K562 (cell line): ENCODE measurements at regions not wholly inside any gene's neighbourhood (a gene's known extent, or its start where the extent isn't known, plus 50 kb on each side); places are given as distances from the start of the nearest gene placed in this dataset.

Source experiments
- ATF1 ChIP-seq, 2 experiments: fragments of 450-650 bp in 1 of 2; IDR thresholded peaks; 2 replicates each; pipeline ENCODE4 v1.6.1; 2016; ENCODE audit warnings: missing compliant biosample characterization in 1 of 2, missing genetic modification characterization in 1 of 2
- CBFB ChIP-seq: sonication (generic); formaldehyde crosslinking; IDR thresholded peaks from 2 replicates; pipeline ENCODE4 v1.4.0; 2020; ENCODE audit warnings: mild to moderate bottlenecking, missing genetic modification reagents
- GABPB1 ChIP-seq: sonication (generic); formaldehyde crosslinking; IDR thresholded peaks from 2 replicates; pipeline ENCODE4 v1.8.0; 2022; ENCODE audit warnings: mild to moderate bottlenecking, missing genetic modification reagents
- HDAC3 ChIP-seq: fragments of 450-650 bp; IDR thresholded peaks from 2 replicates; pipeline ENCODE4 v1.6.1; 2018; ENCODE audit warnings: borderline replicate concordance, mild to moderate bottlenecking, moderate library complexity; ENCODE audit not compliant: partially characterized antibody
- HMGN3 ChIP-seq: IDR thresholded peaks from 2 replicates; pipeline ENCODE4 v1.6.1; 2011; ENCODE audit warnings: borderline replicate concordance, low read depth, mild to moderate bottlenecking, mixed read lengths, low read length; ENCODE audit not compliant: insufficient read length; ENCODE audit errors: extremely low read depth
- MECOM ChIP-seq: fragments of 250-450 bp; sonication (Bioruptor Pico); IDR thresholded peaks from 2 replicates; pipeline ENCODE4 v1.8.0; 2022; ENCODE audit warnings: inconsistent platforms
- MYNN ChIP-seq, 2 experiments: sonication (generic); formaldehyde crosslinking in 1 of 2; IDR thresholded peaks; 2 replicates each; pipeline versions ENCODE4 v1.5.0 to v1.6.1; 2016 to 2020; ENCODE audit warnings: antibody characterized with exemption in 1 of 2, missing genetic modification reagents in 1 of 2
- NCOA6 ChIP-seq: fragments of 450-650 bp; IDR thresholded peaks from 2 replicates; pipeline ENCODE4 v1.6.1; 2017; ENCODE audit warnings: mild to moderate bottlenecking
- RAD51 ChIP-seq: fragments of 450-650 bp; IDR thresholded peaks from 2 replicates; pipeline ENCODE4 v1.7.1; 2016; ENCODE audit warnings: low read depth, mild to moderate bottlenecking, borderline replicate concordance
- RBM34 ChIP-seq: fragments of 200-400 bp; formaldehyde crosslinking; IDR thresholded peaks from 2 replicates; pipeline ENCODE4 v1.6.1; 2018; ENCODE audit warnings: low read length, borderline replicate concordance; ENCODE audit not compliant: insufficient read depth
- ZC3H4 ChIP-seq: sonication (generic); formaldehyde crosslinking; IDR thresholded peaks from 2 replicates; pipeline ENCODE4 v1.9.0; 2021; ENCODE audit warnings: missing genetic modification reagents, borderline replicate concordance
- ZKSCAN1 ChIP-seq: fragments of 150-350 bp; IDR thresholded peaks from 2 replicates; pipeline ENCODE4 v1.6.1; 2016; ENCODE audit warnings: low read depth, low read length
- ZKSCAN8 ChIP-seq: fragments of 200-800 bp; sonication (Bioruptor generic); IDR thresholded peaks from 2 replicates; pipeline ENCODE4 v1.6.1; 2016; ENCODE audit warnings: missing genetic modification characterization, missing compliant biosample characterization
- ZNF197 ChIP-seq: fragments of 200-800 bp; sonication (Bioruptor generic); IDR thresholded peaks from 2 replicates; pipeline ENCODE4 v1.6.1; 2016; ENCODE audit warnings: low read depth, missing genetic modification characterization, missing compliant biosample characterization
- TF ChIP-seq, protein P1 (sequence below): fragments of 250-450 bp; sonication (Bioruptor Pico); IDR thresholded peaks from 2 replicates; pipeline ENCODE4 v1.4.0; 2020; ENCODE audit warnings: mild to moderate bottlenecking
- TF ChIP-seq, protein P2 (sequence below): fragments of 200-800 bp; sonication (Bioruptor generic); IDR thresholded peaks from 2 replicates; pipeline ENCODE4 v1.6.1; 2017; ENCODE audit warnings: missing genetic modification characterization, missing compliant biosample characterization
- TF ChIP-seq, protein P3 (sequence below): sonication (generic); formaldehyde crosslinking; IDR thresholded peaks from 2 replicates; pipeline ENCODE4 v1.8.0; 2022; ENCODE audit warnings: mild to moderate bottlenecking, missing genetic modification reagents
- TF ChIP-seq, protein P4 (sequence below): fragments of 450-650 bp; conservative IDR thresholded peaks from 2 replicates; pipeline ENCODE4 v1.6.1; 2016; ENCODE audit warnings: missing genetic modification characterization, low read depth, mild to moderate bottlenecking, control low read depth, missing compliant biosample characterization
- TF ChIP-seq, protein P5 (sequence below): fragments of 250-450 bp; sonication (Bioruptor Pico); IDR thresholded peaks from 2 replicates; pipeline ENCODE4 v1.4.0; 2020; ENCODE audit warnings: borderline replicate concordance

DNA sequence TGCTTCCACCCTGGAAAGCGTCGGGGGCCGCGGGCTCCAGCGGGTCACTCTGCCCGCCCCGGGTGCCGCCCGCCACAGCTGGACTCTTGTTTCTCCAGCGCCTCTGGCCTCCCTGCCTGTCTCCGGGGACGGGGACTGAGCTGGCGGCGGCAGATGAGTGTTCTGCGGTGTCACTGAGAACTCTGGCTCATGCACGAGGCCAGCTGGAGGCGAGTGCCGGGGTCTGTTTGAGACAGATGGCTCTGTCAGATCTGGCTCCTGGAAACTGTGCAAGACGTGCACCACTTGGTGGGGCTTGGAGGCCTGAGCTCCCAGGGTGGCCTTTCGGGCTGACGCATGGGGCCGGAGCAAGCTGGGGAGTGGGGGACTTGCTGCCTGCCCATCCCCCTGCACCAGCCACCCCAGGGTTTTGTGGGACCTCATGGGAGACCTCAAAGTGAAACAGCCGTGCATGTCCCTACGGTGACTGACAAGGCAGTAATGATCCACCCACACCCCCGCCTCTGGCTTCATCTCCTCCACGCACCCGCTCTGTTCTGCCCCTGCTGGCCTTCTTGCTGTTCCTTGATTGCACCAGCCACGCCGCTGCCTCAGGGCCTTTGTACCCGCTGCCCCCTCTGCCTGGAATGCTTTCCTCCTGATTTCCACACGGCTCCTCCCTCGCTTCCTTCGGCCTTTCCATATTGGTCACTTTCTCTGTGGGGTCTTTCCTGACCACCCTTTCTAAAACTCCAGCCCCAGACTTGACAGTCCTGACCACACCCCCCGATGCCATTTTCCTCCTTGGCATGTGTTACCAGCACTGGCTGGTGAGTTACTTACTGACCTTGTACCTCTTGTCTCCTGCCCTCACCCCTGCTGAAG, 174.9 kb upstream of the CIBAR2 start (continued):
- TF ChIP-seq, protein P1, sequence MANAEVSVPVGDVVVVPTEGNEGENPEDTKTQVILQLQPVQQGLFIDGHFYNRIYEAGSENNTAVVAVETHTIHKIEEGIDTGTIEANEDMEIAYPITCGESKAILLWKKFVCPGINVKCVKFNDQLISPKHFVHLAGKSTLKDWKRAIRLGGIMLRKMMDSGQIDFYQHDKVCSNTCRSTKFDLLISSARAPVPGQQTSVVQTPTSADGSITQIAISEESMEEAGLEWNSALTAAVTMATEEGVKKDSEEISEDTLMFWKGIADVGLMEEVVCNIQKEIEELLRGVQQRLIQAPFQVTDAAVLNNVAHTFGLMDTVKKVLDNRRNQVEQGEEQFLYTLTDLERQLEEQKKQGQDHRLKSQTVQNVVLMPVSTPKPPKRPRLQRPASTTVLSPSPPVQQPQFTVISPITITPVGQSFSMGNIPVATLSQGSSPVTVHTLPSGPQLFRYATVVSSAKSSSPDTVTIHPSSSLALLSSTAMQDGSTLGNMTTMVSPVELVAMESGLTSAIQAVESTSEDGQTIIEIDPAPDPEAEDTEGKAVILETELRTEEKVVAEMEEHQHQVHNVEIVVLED = no peak
- TF ChIP-seq ZKSCAN1 (no peak), HMGN3 (no peak), ATF1 (CRISPR knock-in tag; IDR thresholded peaks at IDR 0.05) (no peak), ATF1 (tag; IDR thresholded peaks at IDR 0.05) (0 out of 2 replicates have a peak, but pooled peaks have one; percentile 13), HDAC3 (no peak), CBFB (CRISPR knock-in tag) (no peak), ZKSCAN8 (CRISPR knock-in tag) (no peak), RBM34 (no peak), ZC3H4 (CRISPR knock-in tag) (0 out of 2 replicates have a peak, but pooled peaks have one; percentile 27), MYNN (IDR thresholded peaks at IDR 0.05) (no peak), MYNN (CRISPR knock-in tag; IDR thresholded peaks at IDR 0.05) (no peak), ZNF197 (CRISPR knock-in tag) (no peak), GABPB1 (CRISPR knock-in tag) (peak; percentile 59), MECOM (CRISPR knock-in tag) (no peak), RAD51 (no peak), NCOA6 (no peak)
- TF ChIP-seq, protein P2, sequence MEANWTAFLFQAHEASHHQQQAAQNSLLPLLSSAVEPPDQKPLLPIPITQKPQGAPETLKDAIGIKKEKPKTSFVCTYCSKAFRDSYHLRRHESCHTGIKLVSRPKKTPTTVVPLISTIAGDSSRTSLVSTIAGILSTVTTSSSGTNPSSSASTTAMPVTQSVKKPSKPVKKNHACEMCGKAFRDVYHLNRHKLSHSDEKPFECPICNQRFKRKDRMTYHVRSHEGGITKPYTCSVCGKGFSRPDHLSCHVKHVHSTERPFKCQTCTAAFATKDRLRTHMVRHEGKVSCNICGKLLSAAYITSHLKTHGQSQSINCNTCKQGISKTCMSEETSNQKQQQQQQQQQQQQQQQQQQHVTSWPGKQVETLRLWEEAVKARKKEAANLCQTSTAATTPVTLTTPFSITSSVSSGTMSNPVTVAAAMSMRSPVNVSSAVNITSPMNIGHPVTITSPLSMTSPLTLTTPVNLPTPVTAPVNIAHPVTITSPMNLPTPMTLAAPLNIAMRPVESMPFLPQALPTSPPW = peak; percentile 38; the same call in 1 of the 2 replicates
- TF ChIP-seq, protein P3, sequence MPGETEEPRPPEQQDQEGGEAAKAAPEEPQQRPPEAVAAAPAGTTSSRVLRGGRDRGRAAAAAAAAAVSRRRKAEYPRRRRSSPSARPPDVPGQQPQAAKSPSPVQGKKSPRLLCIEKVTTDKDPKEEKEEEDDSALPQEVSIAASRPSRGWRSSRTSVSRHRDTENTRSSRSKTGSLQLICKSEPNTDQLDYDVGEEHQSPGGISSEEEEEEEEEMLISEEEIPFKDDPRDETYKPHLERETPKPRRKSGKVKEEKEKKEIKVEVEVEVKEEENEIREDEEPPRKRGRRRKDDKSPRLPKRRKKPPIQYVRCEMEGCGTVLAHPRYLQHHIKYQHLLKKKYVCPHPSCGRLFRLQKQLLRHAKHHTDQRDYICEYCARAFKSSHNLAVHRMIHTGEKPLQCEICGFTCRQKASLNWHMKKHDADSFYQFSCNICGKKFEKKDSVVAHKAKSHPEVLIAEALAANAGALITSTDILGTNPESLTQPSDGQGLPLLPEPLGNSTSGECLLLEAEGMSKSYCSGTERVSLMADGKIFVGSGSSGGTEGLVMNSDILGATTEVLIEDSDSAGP (CRISPR knock-in tag) = no peak
- TF ChIP-seq, protein P4, sequence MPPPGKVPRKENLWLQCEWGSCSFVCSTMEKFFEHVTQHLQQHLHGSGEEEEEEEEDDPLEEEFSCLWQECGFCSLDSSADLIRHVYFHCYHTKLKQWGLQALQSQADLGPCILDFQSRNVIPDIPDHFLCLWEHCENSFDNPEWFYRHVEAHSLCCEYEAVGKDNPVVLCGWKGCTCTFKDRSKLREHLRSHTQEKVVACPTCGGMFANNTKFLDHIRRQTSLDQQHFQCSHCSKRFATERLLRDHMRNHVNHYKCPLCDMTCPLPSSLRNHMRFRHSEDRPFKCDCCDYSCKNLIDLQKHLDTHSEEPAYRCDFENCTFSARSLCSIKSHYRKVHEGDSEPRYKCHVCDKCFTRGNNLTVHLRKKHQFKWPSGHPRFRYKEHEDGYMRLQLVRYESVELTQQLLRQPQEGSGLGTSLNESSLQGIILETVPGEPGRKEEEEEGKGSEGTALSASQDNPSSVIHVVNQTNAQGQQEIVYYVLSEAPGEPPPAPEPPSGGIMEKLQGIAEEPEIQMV (tag) = no peak
- TF ChIP-seq, protein P5, sequence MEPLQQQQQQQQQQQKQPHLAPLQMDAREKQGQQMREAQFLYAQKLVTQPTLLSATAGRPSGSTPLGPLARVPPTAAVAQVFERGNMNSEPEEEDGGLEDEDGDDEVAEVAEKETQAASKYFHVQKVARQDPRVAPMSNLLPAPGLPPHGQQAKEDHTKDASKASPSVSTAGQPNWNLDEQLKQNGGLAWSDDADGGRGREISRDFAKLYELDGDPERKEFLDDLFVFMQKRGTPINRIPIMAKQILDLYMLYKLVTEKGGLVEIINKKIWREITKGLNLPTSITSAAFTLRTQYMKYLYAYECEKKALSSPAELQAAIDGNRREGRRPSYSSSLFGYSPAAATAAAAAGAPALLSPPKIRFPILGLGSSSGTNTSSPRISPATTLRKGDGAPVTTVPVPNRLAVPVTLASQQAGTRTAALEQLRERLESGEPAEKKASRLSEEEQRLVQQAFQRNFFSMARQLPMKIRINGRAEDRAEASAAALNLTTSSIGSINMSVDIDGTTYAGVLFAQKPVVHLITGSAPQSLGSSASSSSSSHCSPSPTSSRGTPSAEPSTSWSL = no peak
